ENCODE measurements at regions not wholly inside any gene's neighbourhood (a gene's known extent, or its start where the extent isn't known, plus 50 kb on each side); places are given as distances from the start of the nearest gene placed in this dataset.

DNA sequence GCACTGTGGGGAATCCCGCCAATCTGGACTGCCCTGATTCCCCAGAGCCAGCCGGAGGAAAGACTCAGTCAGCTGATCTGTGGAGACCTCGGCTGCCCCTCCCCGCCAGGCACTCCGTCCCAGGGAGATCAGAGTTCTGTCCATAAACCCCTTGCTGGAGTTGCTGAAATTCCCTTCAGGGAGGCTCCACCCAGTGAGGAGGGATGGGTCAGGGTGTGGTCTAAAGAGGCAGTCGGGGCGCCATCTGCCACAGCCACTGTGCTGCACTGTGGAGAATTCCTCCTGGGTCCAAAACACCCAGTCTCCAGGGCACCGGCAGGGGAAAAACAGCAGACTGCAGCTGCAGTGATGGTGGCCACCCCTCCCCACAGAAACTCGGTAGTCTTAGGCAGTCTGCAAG lies 1922.3 kb upstream of the FLRT2 start:
- no peak for TF ChIP-seq CTCF (IDR thresholded peaks at IDR 0.05)
- no peak for TF ChIP-seq POLR2A (IDR thresholded peaks at IDR 0.05)
